Stimulated activated CD8-positive, alpha-beta memory T cell treated with anti-CD3 and anti-CD28 coated beads, Interleukin-12 subunit alpha, Interleukin-12 subunit beta, amount 100 ng/mL, for 1 hour (primary cell): ENCODE measurements at regions not wholly inside any gene's neighbourhood (a gene's known extent, or its start where the extent isn't known, plus 50 kb on each side); places are given as distances from the start of the nearest gene placed in this dataset.

Source experiments
- DNase-seq: peaks from one replicate; pipeline ENCODE4 v3.0.0-alpha.2; 2020; ENCODE audit warnings: low read depth

- no peak for DNase-seq
These were observed 149.9 kb upstream of the STT3B start for GRCh38 chr3:31382856-31383255.

DNA sequence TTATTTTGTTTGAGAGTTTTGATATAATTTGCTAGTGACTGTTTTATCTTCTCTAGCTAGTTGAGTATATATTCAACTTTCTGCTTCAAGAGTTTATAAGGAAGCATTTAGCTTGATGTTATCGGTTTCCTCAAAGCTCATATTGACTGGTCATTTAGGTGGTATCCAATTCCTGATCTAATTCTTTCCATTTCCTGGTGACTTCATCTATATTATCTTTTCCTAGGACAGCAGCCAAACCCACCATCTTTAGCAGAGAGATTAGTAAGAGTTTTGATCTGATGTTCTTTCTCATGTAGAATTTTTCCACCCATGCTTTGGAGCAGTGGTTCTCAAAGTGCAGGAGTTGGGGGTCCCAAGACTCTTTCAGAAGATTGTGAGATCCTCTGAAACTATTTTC lies 148.6 kb upstream of the STT3B start:
- DNase-seq = no peak

DNA sequence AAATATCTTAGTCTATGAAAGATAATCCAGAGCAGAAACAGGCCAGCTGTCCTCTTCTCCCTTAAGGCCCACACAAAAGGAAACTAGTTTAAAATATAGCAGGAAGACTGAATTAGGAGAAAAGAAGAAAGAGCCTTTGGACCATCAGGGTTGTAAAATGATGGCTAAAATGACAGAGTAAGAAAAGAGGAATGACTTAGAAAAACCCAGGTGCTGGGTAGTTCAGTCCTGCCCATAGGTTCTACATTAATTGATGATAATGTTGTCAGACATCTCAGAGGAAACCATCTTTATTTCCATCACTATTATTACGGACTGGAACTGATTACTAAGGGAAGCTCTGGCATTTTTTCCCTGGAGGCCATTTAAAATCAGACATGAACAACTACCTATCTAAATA lies 142.8 kb upstream of the STT3B start:
- no peak for DNase-seq

- DNase-seq = no peak
These were observed 142.3 kb upstream of the STT3B start for GRCh38 chr3:31390466-31390865.

- DNase-seq = no peak
These were observed 141.6 kb upstream of the STT3B start for GRCh38 chr3:31391150-31391549.

GRCh38 chr3:31392568-31392967 lies 140.2 kb upstream of the STT3B start:
- DNase-seq = no peak

GRCh38 chr3:31399271-31399670 lies 133.5 kb upstream of the STT3B start:
- no peak for DNase-seq

DNA sequence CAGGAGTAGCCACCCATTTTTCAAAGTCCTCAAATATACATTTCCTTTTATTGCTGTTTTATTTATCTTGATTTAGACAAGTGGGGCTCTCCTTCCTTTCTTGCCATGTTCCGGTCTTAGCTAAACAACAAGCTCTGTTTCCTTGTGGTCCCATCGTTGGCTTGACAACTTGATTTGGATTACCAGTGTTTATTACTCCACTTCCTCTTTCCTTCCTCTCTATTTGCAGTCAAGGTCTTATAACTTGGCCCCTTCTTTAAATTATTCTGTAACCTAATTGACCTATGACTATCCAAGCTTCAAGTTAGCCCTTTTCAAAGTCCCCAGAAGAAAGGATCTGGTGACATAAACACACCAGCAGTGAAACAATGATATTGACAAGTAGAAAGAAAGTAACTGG lies 130.6 kb upstream of the STT3B start:
- DNase-seq = no peak

DNA sequence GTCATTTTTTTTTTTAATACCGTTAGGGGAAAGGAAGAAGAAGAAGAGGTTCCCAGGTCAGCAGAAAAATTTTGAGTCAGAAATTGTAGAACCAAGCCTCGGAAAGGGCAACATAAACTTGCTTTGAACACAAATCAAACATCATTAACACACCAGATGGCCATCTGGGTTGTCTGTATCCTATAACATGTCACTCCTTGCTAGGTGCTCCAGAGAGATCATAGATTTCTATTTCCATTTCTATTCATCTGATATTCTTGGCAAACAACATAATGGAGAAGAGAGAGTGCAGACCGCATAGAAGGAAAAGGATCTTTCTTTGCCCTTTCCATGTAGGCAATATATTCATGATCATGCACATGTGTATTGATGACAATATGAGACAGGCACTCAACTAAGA lies 129.5 kb upstream of the STT3B start:
- DNase-seq = no peak

DNA sequence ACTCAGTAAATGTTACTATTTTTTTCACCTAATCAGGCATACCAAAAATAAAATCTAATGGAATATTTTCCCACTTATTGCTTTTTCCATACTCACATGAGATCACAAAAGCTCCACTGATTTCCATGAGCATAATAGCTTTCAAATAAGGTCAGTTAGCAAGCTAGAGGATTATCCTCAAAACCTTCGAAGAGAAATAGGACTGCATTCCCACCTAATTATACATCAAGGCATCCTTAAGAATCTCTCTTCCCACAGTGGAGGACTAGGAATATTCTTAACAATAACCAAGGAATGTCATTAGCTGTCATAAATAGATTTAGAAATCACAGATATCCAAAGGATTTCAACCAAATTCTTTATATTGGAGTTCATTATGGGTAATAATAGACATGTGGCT lies 127.9 kb upstream of the STT3B start:
- DNase-seq = no peak

- DNase-seq = no peak
These were observed 127.2 kb upstream of the STT3B start for GRCh38 chr3:31405515-31405914.

DNA sequence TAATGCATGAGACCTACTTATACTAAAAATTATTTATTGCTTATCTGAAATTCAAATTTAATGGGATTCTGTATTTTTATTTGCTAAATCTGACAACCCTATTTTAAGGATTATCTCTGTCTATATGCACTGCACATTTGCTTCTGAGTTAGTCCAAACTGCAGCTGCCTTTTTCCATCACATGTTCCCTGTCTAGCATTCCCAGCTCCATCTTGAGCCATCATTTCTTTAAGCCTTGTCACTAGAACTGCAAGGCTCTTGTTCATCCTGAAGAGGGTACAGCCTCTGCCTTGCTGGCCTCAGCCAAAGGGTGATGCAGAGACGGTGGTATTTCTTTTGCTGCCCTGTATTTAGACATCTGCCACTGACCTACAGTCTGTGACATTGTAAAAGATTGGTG lies 125.8 kb upstream of the STT3B start:
- DNase-seq = no peak

- no peak for DNase-seq
These were observed 125.1 kb upstream of the STT3B start for GRCh38 chr3:31407665-31408064.

DNA sequence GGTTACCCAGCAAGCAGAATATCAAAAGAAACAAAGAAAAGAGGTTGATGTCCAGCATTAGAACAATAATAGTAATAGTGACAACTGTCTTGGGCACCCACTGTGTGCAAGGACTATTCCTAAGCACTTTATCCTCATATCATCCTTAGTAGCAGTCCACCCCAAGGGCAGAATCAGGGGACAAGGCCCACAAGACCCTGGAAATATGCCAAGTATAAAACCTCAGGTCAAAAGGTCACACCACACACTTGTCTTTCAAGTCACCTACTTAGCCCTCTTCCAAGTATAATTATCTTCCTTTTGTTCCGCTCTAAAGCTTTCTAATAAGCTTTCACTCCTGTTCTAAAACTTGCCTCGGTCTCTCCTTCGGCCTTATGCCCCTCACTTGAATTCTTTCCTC lies 124.0 kb upstream of the STT3B start:
- no peak for DNase-seq

- DNase-seq = no peak
These were observed 123.3 kb upstream of the STT3B start for GRCh38 chr3:31409389-31409788.

GRCh38 chr3:31409866-31410265 lies 122.9 kb upstream of the STT3B start:
- DNase-seq = no peak

DNA sequence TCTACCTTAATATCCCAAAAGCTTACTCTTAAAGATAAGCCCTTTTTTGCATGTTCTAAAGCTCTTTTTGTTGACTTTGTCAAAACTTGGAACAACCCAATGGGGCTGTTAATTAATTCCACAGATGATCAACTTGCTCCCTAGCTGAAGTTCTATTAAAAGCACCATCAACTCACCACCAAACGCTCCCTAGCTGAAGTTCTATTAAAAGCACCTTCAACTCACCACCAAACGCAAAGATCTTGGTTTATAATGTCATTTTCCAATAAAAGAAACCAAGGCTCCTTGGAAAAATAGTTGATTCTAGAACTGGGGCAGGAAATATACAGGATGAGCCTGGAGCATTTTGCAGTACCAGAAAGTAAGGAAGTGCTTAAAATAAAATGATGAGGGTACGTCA lies 122.3 kb upstream of the STT3B start:
- DNase-seq = no peak

GRCh38 chr3:31412832-31413231 lies 119.9 kb upstream of the STT3B start:
- no peak for DNase-seq

DNA sequence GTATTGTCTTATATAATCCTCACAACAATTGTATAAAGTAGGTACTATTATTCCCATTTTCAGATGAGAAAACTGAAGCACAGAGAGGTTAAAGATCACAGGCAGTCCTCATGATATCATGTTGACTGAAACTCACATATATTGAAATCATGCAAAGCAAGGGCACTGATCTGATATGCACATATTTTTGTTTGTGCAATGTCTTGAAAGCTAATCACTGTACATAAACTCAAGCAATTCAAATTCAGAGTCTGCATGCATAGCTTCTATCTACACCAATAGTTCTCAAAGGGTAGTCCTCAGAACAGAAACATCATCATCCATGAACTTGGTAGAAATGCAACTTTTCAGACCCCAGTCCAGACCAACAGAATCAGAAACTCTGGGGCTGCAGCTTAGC lies 119.2 kb upstream of the STT3B start:
- no peak for DNase-seq

DNA sequence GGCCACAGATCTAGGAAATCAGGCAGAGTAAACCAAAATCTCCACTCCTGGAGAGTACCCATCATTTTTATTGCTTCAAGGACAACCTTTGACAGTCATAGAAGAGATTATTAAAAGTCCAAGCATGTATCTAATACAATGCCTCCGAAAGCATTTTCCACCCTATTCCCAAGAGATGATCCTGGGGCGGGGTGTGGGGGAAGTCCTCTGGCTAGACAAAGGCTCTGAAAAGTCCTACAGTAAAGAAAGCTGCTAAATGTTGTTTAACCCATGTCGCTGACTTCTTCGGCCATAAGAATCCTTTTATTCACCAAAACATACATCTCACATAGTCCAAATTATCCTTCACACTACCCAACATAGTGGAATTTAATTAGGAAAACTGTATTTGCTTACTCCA lies 115.7 kb upstream of the STT3B start:
- DNase-seq = no peak

DNA sequence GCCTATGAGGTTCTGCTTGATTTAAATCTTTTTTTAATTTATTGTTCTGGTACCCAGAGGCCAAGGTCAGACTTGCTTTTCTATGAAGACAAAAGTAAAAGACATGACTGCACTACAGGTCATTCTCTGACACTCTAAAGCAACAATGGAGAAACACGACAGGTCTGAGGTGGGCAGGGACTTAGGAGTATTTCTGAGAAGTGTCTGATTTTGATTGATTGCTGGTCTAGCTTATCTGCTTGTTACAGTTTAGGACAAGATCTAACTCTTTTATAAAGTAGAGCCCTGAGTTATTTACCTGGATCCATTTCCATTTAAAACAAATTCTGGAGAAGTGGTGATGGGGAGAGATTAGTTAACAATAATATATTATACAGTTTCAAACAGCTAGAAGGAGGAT lies 115.2 kb upstream of the STT3B start:
- DNase-seq = no peak

- no peak for DNase-seq
These were observed 112.4 kb upstream of the STT3B start for GRCh38 chr3:31420311-31420710.

- no peak for DNase-seq
These were observed 111.2 kb upstream of the STT3B start for GRCh38 chr3:31421314-31422048.

DNA sequence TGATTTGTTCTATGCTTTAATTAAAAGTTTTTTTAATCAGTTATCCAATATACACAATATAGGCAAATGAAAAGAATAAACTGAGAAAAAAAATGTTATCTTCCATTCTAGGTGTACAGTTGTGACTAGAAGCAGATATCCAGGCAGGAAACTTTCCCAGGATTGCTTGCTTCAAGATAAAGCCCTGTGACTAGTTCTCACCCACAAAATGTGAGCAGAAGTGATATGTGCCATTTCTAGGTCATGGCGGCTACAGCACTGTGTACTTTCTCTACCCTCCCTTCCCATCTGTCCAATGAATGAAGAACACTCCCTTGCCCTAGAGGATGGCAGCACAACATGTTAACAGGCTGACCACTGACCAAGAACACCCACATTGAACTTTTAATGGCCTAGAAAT lies 110.5 kb upstream of the STT3B start:
- no peak for DNase-seq

- no peak for DNase-seq
These were observed 109.2 kb upstream of the STT3B start for GRCh38 chr3:31423482-31423881.
